ENCODE measurements at regions not wholly inside any gene's neighbourhood (a gene's known extent, or its start where the extent isn't known, plus 50 kb on each side); places are given as distances from the start of the nearest gene placed in this dataset.

- Histone ChIP-seq H3K27me3 (no peaks in the 10 kb centered on the region), H3K9me3 (no peaks in the 10 kb centered on the region), H3K4me1 (no peaks in the 10 kb centered on the region), H3K4me3 (no peak overlapping the region), H3K36me3 (no peaks in the 10 kb centered on the region), H3K27ac (no peak overlapping the region)
- 21 to 31% methylated on average over 4 of the region's 4 CpGs for WGBS, 2 donors (ENCODE audit: low coverage in 1 of 2)
- no peak for ATAC-seq
- TF ChIP-seq EP300 (IDR thresholded peaks at IDR 0.05) (no peak), POLR2AphosphoS5 (IDR thresholded peaks at IDR 0.05) (no peak), POLR2A (IDR thresholded peaks at IDR 0.05) (no peak), CTCF (IDR thresholded peaks at IDR 0.05) (no peak)
These were observed 335.6 kb upstream of the NOVA1 start for GRCh38 chr14:26933431-26933830.

GRCh38 chr14:26934151-26934550, 336.3 kb upstream of the NOVA1 start:
- no peak overlapping the region for H3K27ac ChIP-seq
- H3K4me1 ChIP-seq: no peaks in the 10 kb centered on the region
- 66 to 82% methylated on average over 3 of the region's 3 CpGs for WGBS, 2 donors (ENCODE audit: low coverage in 1 of 2)
- TF ChIP-seq CTCF (IDR thresholded peaks at IDR 0.05): no peak
- TF ChIP-seq EP300 (IDR thresholded peaks at IDR 0.05): no peak
- TF ChIP-seq POLR2A (IDR thresholded peaks at IDR 0.05): no peak
- no peak for TF ChIP-seq POLR2AphosphoS5 (IDR thresholded peaks at IDR 0.05)
- no peak for ATAC-seq
- no peaks in the 10 kb centered on the region for H3K27me3 ChIP-seq
- no peaks in the 10 kb centered on the region for H3K9me3 ChIP-seq
- H3K4me3 ChIP-seq: no peak overlapping the region
- no peaks in the 10 kb centered on the region for H3K36me3 ChIP-seq

GRCh38 chr14:26935733-26936132, 337.9 kb upstream of the NOVA1 start:
- no peak for ATAC-seq
- Histone ChIP-seq H3K9me3 (no peaks in the 10 kb centered on the region), H3K4me3 (no peak overlapping the region), H3K27me3 (no peaks in the 10 kb centered on the region), H3K36me3 (no peaks in the 10 kb centered on the region), H3K27ac (no peak overlapping the region), H3K4me1 (no peaks in the 10 kb centered on the region)
- 84 to 96% methylated on average over 3 to 4 of the region's 4 CpGs for WGBS, 2 donors (ENCODE audit: low coverage in 1 of 2)
- TF ChIP-seq EP300 (IDR thresholded peaks at IDR 0.05): no peak
- no peak for TF ChIP-seq POLR2AphosphoS5 (IDR thresholded peaks at IDR 0.05)
- no peak for TF ChIP-seq POLR2A (IDR thresholded peaks at IDR 0.05)

GRCh38 chr14:26938054-26938453, 340.2 kb upstream of the NOVA1 start:
- 91 to 100% methylated on average over 1 of the region's 1 CpG for WGBS, 2 donors (ENCODE audit: low coverage in 1 of 2)
- no peak for ATAC-seq
- H3K27ac ChIP-seq: no peak overlapping the region
- H3K27me3 ChIP-seq: no peaks in the 10 kb centered on the region
- TF ChIP-seq EP300 (IDR thresholded peaks at IDR 0.05) (no peak), POLR2A (IDR thresholded peaks at IDR 0.05) (no peak), POLR2AphosphoS5 (IDR thresholded peaks at IDR 0.05) (no peak), CTCF (IDR thresholded peaks at IDR 0.05) (no peak)
- H3K9me3 ChIP-seq: no peaks in the 10 kb centered on the region
- H3K4me3 ChIP-seq: no peak overlapping the region
- H3K36me3 ChIP-seq: no peaks in the 10 kb centered on the region
- no peaks in the 10 kb centered on the region for H3K4me1 ChIP-seq

GRCh38 chr14:26939755-26940154, 341.9 kb upstream of the NOVA1 start:
- ATAC-seq: no peak
- 79 to 89% methylated on average over 2 of the region's 2 CpGs for WGBS, 2 donors (ENCODE audit: low coverage in 1 of 2)

More at GRCh38 chr14:26939755-26940154, 341.9 kb upstream of the NOVA1 start:
- H3K4me1 ChIP-seq: no peaks in the 10 kb centered on the region
- H3K9me3 ChIP-seq: no peaks in the 10 kb centered on the region
- H3K27ac ChIP-seq: no peak overlapping the region
- H3K36me3 ChIP-seq: no peaks in the 10 kb centered on the region
- no peak overlapping the region for H3K4me3 ChIP-seq
- H3K27me3 ChIP-seq: no peaks in the 10 kb centered on the region
- TF ChIP-seq EP300 (IDR thresholded peaks at IDR 0.05) (no peak), POLR2A (IDR thresholded peaks at IDR 0.05) (no peak), CTCF (IDR thresholded peaks at IDR 0.05) (no peak), POLR2AphosphoS5 (IDR thresholded peaks at IDR 0.05) (no peak)

All from gastroesophageal sphincter (tissue), 4 donors.